CD4-positive, alpha-beta T cell treated with Interleukin-4 for 4 hours (primary cell): ENCODE measurements at regions not wholly inside any gene's neighbourhood (a gene's known extent, or its start where the extent isn't known, plus 50 kb on each side); places are given as distances from the start of the nearest gene placed in this dataset.
"Not testable (repeated sequence)": the region's sequence is repeated elsewhere in the genome, so short reads cannot be mapped to it uniquely, and the experiment has no call there.

ENCODE experiments used
- DNase-seq: peaks from one replicate; pipeline ENCODE4 v3.0.0-alpha.2; 2020

DNA sequence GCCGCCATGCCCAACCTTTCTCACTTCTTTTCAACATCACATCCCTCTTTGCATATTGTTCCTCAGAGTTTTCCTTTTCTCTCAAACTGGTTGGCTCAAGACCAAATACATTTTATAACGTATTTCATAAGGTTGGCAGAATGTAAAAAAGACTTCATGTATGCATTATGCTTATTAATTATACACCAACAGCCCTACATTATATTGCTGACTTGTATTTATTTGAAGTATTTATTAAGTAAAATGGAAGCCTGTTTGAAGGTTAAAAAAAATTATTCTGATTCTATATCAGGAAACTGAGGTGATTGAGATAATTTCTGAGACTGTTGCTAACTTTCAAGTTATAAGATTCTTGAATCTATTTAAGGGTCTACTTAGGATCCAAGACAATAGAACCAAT lies 208.0 kb upstream of the KCNH7 start:
- no peak for DNase-seq

DNA sequence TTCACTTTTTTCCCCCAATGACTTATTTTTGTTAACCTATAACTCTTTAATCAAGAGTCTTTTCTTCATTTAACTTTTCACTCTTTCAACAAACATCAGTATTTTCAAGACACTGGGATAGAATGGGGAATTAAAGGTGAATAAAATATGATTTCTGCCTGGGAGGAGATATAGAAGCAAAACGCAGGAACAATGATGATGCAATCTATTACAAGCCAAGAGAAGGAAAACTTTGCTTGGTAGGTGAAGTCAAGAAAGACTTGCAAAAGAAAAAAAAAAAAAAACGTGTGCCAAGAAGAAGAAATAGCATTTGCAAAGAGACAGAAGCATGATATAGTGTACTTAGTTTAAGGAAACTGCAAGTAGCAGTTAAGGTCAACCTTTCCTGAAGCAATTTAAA lies 207.3 kb upstream of the KCNH7 start:
- no peak for DNase-seq

DNA sequence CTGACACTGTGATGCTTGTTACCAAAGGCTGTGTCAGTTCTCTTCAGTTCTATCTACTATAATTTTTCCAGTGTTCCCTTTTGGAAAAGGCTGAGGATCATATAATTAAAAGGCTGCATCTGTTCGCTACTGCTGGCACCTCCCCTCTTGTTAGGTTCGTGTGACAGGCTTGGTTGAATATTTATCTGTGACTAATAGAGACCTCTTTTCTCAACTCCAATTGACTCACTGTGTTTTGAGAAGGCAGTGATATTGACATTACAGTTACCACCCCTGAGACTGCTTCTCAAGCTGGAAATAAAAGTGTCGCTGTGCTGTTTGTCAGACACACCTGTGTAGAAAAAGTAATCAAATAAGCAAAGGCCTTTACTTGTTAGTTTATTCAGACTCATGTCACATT lies 205.5 kb upstream of the KCNH7 start:
- DNase-seq: no peak

DNA sequence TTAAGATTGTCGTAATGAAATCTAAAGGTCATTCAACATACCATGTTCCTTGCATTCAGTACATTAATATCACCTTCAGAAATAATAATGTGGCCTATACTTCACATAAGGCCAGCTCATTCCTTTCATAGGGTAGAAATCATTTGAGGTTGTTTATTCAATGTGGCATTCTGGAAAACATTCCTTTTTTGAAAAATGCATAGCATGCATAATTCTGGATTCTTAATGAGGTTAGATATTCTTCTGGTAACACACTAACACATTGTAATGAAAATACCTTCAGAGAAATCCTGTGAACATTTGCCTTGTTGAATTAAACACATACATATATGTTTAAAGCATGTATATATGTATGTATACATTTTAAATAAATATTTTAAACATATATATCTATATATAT lies 204.6 kb upstream of the KCNH7 start:
- no peak for DNase-seq

DNA sequence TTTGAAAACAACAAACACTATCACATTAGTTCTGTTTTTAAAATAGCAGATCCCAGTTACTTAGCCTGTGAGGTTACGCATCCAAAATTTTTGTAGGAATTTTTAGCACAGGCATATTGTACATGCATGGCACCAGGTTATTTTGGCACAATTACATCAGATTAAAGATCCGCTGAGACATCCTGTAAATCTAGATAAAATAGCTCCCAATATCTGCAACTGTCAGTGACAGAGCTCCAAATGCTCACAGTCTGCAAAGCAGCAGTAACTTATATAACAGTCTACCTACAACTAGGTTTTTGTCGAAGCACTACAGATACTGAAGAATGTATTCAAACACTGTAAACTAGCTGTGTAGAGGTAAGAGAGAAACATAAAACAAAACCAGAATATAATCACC lies 200.7 kb upstream of the KCNH7 start:
- DNase-seq: no peak

DNA sequence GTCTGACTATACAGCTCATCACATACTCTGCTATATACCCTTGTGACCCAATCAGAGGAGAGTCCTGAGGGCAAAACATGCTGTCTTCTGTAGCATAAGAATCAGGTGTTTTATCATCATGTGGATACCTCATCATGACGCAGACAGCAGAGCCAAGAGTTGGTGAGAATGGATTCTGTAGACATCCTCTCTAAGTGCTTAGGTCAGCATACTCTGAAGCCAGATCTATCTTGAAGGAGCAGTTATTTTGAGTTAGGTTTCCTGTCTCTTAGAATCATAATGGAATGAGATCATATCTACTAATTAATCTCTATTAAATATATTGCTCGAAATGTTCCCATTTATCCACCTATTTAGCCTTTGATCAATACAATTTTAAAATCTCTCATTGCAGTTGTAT lies 190.2 kb upstream of the KCNH7 start:
- DNase-seq: no peak

DNA sequence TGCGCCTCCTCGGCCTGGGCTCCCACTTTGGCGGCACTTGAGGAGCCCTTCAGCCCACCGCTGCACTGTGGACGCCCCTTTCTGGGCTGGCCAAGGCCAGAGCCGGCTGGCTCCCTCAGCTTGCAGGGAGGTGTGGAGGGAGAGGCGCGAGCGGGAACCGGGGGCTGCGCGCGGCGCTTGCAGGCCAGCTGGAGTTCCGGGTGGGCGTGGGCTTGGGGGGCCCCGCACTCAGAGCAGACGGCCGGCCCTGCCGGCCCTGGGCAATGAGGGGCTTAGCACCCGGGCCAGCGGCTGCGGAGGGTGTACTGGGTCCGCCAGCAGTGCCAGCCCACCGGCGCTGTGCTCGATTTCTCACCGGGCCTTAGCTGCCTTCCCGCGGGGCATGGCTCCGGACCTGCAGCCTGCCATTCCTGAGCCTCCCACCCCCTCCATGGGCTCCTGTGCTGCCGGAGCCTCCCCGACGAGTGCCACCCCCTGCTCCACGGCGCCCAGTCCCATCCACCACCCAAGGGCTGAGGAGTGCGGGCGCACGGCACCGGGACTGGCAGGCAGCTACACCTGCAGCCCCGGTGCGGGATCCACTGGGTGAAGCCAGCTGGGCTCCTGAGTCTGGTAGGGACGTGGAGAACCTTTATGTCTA lies 187.7 kb upstream of the KCNH7 start:
- DNase-seq: not testable (repeated sequence)

DNA sequence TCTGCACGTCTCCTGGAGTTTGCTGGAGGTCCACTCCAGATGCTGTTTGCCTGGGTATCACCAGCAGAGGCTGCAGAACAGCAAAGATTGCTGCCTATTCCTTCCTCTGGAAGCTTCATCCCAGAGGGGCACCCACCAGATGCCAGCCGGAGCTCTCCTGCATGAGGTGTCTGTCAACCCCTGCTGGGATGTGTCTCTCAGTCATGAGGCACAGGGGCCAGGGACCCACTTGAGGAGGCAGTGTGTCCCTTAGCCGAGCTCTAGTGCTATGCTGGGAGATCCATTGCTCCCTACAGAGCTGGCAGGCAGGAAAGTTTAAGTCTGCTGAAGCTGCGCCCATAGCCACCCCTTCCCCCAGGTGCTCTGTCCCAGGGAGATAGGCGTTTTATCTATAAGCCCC lies 178.3 kb upstream of the KCNH7 start:
- DNase-seq: not testable (repeated sequence)

DNA sequence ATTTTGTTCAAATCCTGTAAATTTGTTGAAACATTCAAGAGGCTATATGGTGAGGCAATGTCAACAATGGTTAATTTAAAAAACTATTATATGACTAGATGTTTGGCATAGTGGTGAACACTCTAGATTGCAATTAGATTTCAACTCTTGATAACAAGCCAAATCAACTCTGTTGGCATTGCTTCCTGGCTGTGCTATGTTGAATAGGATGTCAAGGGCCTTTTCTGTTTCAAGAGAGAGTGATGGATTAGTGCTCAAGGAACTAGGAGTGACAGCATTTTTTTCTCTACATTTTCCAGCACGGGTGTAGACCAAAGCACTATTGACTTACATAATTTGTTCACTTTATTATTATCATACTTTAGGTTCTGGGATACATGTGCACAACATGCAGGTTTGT lies 172.4 kb upstream of the KCNH7 start:
- no peak for DNase-seq

DNA sequence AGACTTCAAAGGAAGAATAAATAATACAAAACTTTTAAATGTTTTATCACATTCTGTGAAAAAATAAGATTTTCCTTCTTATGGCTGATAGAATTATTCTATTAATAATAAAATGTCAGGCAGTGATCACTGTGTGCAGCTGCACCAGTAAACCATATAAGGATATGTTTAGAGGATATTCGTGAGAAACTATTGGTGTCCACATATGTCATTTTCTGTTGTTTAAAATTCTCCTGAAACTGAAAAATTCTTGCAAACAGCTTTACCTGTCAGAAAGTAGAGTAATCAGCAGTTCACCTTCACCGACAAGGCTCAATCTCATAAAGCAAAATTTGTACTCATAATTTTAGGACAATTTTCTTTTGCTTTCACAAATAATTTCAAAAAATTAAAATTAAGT lies 170.1 kb upstream of the KCNH7 start:
- DNase-seq: no peak

DNA sequence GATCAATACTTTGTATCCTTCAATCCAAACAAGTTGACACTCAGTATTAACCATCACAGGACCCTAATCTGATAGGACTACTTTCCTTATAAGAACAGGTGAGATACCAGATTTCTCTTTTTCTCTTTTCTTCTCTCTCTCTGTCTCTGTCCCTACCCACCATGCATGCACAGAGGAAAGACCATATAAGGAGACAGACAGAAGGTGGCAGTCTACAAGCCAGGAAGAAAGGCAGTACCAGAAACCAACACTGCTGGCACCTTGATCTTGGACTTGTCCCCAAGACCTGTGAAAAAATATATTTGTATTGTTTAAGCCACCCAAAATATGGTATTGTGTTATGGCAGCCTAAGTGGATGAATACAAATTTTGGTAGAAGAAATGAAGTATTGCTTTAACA lies 156.2 kb upstream of the KCNH7 start:
- DNase-seq: no peak

DNA sequence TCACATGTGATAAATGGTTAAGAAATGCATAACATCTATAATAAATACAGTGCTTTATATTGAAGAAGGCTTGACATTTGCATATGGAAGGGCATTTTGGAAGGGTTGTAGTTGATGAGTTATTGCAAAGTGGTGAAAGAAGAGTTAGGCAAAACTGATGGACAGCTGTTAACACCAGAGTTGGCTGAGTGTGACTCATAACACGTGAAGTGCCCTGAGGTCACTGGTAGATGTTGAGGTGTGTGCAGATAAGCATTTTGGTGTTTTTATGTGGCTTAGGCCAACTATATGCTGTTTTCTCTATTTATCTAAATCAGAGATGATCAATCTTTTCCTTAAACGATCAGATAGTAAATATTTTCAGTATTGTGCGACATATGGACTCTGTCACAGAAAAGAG lies 154.3 kb upstream of the KCNH7 start:
- no peak for DNase-seq

DNA sequence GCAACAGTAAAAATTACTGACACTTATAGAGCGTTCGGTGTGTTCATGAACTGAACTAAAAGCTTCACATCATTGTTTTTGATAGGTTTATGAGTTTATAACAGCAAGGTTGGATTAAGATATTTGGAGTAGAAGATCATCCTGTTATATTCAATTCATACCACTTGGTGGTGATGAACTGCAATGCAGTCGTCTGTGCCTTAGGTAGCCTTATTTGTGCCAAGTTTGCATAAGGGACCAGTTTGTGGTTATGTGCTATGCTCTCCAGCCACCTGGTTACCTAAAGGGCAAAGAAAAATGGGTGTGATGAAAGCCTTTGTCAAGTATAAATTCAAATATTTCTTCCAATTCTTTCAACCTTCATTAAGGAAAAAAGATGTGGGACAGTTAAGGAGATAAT lies 150.9 kb upstream of the KCNH7 start:
- no peak for DNase-seq

DNA sequence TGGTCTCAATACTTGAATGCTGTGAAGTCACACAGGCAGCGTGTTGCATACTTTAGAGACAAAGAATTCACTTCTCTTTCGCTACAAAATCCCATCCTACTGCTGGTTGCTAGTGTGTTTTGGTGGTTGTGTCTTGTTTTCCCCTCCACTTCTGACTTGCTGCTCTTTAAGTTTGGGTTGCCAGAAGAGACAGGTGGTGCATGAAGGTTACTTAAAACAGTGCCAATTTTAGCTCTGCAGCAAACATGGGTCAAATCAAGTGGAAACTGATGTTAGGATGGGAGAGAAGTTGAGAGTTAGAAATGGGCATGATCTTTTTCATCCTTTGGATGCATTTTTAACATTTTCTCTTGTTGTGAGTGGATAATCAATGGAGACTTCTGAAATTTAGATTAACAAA lies 136.2 kb upstream of the KCNH7 start:
- no peak for DNase-seq

DNA sequence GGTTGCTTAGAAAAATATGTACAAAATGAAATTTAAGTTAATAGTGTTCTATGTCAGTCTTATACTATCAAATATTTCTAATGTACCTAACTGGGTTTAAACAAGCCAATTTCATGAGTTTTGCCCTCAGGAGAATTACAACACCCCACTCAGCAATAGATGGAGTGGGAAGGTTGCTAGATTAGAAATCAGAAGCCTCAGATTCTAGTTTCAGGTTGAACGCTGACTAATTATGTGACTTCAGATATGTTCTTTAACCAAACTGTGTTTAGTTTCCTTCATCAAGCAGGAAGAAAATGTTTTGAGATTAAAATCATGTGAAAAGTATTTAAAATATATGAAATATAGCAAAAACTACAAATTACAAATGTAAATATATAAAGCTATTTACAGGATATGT lies 133.8 kb upstream of the KCNH7 start:
- no peak for DNase-seq

DNA sequence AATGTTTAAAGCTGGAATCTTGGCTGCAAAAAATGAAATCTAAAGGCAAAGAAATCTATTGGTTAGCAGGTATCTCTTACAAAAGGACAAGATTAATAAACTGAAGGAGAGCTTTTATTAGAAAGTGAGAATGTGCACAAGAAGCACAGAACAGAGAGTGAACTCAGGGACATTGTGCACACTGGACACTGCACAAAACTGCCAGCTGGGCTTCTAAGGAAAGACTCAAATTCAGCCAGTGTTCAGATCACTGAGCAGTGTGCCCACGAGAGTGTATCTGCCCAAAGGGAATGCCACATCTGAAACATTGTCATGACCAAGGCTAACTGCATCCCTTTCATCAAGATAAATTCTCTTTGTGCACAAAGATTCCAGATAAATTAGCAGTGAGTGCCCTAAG lies 129.7 kb upstream of the KCNH7 start:
- DNase-seq: no peak

DNA sequence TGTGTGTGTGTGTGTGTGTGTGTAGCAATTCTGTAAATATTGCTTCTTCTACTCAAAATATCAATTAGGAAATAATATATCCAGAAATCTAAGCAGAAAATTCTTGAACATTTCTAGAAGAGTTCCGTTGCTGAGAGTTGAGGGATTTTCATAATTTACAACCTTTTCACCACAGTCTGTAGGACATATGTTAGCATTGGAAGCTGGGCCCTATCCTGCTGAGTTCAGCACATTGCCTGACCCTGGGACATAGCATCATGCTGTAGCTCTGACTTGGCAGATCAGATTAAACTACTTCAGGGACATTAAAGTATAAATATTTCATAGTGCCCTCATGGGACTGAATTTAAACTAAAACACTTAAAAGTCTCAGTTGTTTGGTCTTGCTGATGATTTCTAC lies 129.2 kb upstream of the KCNH7 start:
- DNase-seq: no peak

DNA sequence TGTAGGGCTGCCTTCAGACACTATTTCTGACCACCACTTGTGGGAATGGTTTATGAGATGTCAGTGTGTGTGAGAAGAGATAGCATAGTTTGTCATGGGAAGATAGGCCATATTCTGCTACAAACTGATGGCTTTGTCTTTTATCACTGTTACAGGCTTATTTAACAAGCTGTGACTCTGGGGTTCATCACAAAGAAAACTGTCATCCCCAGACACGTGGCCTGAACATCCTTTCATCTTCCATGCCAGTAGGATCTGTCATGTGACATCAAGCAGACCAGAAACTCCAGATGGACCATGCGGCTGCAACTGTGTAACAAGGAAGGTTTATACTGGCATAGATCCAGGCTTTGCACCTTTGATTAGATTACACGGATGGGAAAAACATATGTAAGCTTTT lies 128.6 kb upstream of the KCNH7 start:
- DNase-seq: no peak

DNA sequence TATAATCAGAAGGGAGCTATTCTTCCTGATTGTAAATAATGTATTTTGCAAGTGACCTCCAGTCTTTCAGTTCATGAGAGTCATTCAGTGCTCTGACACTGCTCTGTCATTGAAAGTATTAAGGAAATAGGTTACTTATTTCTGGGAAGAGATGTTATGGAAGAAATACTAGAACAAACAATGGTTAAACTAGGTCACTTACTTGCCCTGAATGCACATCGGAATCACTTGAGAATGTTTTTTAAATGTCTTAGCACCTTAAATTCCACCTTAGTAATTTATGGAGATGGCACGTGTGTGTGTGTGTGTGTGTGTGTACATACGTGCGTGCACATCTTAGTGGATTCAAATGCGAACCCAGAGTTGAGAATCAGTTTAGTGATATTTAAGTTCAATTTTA lies 126.6 kb upstream of the KCNH7 start:
- no peak for DNase-seq

DNA sequence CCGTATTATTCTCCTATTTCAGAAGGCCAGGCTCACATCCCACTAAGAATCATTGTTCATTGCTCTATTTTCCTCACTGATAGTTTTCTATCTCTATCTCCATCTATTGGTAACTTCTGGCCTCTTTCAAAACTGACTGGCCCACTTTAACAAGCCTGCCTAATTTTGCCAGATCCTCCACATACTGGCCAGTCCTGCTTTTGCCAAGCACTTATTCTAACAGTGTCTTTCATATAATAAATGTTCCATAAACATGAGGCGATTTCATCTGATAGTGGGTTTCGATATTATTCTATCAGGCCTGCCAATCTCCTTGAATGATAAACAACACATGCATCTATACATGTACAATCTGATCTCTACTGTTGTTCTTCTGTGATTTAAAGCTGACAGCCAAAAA lies 125.9 kb upstream of the KCNH7 start:
- no peak for DNase-seq

DNA sequence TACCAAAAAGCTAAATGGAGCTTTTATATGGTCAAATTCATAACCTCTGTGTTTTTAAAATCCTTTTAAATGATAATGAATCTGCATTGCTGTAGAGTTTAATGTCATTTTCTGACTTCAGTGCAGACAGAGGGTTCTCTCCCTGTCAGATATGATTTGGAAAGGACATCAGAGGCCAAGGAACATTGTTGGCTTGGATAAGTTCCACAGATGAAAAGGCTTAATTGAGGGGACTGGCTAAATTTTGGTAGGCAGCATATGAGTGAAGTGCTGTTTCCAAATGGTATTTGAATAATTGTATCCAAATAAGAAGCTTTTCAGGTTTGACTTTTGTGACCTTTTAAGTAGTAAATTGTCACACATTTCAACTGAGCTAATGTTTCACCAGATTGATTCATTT lies 124.6 kb upstream of the KCNH7 start:
- no peak for DNase-seq

DNA sequence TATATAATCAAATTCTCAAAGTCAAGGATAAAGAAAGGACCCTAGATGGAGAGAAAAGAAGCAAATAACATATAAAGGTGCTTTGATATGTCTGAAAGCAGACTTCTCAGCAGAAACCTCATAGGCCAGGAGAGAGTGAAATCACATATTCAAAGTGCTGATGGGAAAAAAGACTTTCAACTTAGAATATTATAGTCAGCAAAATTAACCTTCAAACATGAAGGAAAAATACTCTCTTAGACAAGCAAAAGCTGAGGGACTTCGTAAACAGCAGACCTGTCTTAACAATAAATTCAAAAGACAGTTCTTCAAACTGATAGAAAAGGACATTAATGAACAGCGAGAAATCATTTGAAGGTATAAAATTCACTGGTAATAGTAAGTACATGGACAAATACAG lies 107.2 kb upstream of the KCNH7 start:
- no peak for DNase-seq

DNA sequence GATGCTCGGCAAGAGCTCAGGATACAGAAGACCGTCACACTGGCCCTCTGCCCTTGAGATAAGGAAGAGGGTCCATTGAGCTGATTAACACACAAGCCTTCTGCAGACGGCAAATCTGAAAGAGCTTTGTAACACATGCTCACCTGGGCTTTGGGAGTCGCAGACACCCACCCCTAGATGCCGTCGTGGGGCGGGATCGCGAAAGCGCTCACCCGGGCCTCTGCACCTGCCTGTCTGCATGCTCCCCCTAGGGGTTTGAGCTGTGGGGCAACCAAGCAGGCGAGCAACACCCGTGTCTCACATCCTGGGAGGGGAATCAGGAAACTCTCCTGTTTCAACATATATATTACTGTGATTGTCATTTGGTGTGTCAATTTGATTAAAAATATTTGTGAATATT lies 99.8 kb upstream of the KCNH7 start:
- no peak for DNase-seq

DNA sequence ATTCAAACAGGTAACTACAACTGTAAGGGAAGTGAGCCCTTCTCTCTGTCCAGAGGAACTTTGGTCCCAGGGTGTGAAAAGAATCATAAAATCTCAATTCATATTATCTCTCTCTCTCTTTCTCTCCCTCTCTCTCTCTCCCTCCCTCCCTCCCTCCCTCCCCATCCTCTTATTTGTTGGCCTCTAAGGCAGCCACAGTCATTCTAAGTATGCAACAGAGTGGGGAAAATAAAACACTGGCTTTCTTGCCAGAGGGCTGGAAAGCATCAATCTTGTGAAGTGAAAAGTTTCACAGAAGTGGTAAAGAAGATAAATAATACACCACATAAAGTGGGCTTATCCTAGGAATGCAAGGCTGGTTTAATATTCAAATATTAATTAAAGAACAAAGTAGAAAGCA lies 95.6 kb upstream of the KCNH7 start:
- no peak for DNase-seq

DNA sequence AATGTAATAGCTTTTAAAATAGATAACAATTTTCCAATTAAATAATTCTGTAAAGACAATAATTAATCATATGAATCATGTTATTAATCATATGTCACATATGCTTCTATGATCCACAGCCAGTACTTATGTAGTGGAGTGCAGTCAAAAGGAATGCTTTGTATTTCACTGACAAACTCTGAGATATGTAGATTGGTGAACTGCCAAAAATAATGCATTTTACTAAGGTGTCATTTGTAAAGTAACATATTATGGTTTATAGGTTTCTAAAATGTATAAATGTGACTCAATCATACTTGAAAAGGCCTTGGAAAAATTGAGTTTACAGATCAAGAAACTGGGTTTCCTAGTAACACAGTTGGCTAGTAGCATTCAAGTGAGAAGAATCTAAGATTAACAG lies 93.8 kb upstream of the KCNH7 start:
- DNase-seq: no peak

DNA sequence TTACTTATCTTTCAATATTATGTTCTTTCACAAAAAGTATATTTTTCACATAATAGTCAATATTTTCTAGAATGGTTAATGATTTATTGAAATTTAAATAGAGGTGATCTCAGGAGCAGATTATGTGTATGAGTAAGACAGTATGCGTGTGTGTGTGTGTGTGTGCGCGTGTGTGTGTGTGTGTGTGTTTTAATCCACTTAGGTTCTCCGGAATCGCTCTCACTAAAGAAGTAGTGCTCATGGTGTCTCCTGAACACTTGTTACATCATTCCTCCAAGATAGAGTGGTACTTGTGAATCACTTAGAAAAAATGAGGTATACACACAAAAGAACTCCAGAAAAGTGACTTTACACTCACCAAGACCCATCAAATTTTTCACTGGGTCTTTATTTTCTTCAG lies 91.0 kb upstream of the KCNH7 start:
- DNase-seq: no peak
